HEK293 (cell line): ENCODE measurements at regions not wholly inside any gene's neighbourhood (a gene's known extent, or its start where the extent isn't known, plus 50 kb on each side); places are given as distances from the start of the nearest gene placed in this dataset.

Source experiments
- BCL11A ChIP-seq: fragments of 450-650 bp; formaldehyde crosslinking; IDR thresholded peaks from 2 replicates; pipeline ENCODE4 v1.5.1; 2016; ENCODE audit warnings: low read depth, missing biosample characterization, missing genetic modification characterization
- MZF1 ChIP-seq: fragments of 450-650 bp; formaldehyde crosslinking; IDR thresholded peaks from 2 replicates; pipeline ENCODE4 v1.5.1; 2017; ENCODE audit warnings: missing biosample characterization, missing genetic modification characterization, borderline replicate concordance
- SALL2 ChIP-seq: fragments of 450-650 bp; formaldehyde crosslinking; IDR thresholded peaks from 2 replicates; pipeline ENCODE4 v1.5.0; 2017; ENCODE audit warnings: missing biosample characterization, mild to moderate bottlenecking, missing genetic modification characterization, borderline replicate concordance
- SETDB1 ChIP-seq: IDR thresholded peaks from one replicate; pipeline ENCODE4 v1.6.1; 2017; ENCODE audit warnings: mild to moderate bottlenecking, low read length, moderate library complexity, mixed read lengths; ENCODE audit not compliant: insufficient read length
- TCF7L2 ChIP-seq: IDR thresholded peaks from 2 replicates; pipeline ENCODE4 v1.6.1; 2011; ENCODE audit warnings: low read depth, mild to moderate bottlenecking, inconsistent platforms, low read length, moderate library complexity, borderline replicate concordance
- YY1 ChIP-seq: fragments of 450-650 bp; formaldehyde crosslinking; IDR thresholded peaks from 2 replicates; pipeline ENCODE4 v1.5.1; 2018; ENCODE audit warnings: missing biosample characterization, missing genetic modification characterization
- ZNF350 ChIP-seq: fragments of 450-650 bp; formaldehyde crosslinking; IDR thresholded peaks from 2 replicates; pipeline ENCODE4 v1.5.0; 2017; ENCODE audit warnings: missing biosample characterization, mild to moderate bottlenecking, missing genetic modification characterization
- ZNF416 ChIP-seq: fragments of 450-650 bp; formaldehyde crosslinking; IDR thresholded peaks from 2 replicates; pipeline ENCODE4 v1.5.1; 2016; ENCODE audit warnings: missing biosample characterization, missing genetic modification characterization
- ZNF707 ChIP-seq: fragments of 450-650 bp; formaldehyde crosslinking; IDR thresholded peaks from 2 replicates; pipeline ENCODE4 v1.5.1; 2016; ENCODE audit warnings: missing biosample characterization, missing genetic modification characterization
- ZNF776 ChIP-seq: fragments of 450-650 bp; formaldehyde crosslinking; IDR thresholded peaks from 2 replicates; pipeline ENCODE4 v1.5.0; 2017; ENCODE audit warnings: missing biosample characterization, missing genetic modification characterization, borderline replicate concordance
- ZNF830 ChIP-seq: fragments of 450-650 bp; IDR thresholded peaks from 2 replicates; pipeline ENCODE4 v1.5.0; 2018; ENCODE audit warnings: missing biosample characterization, missing genetic modification characterization, low read depth, mild to moderate bottlenecking, moderate library complexity
- TF ChIP-seq, protein P1 (sequence below): fragments of 450-650 bp; formaldehyde crosslinking; IDR thresholded peaks from 2 replicates; pipeline ENCODE4 v1.5.1; 2016; ENCODE audit warnings: missing biosample characterization, missing genetic modification characterization, low read depth
- TF ChIP-seq, protein P2 (sequence below): fragments of 450-650 bp; formaldehyde crosslinking; IDR thresholded peaks from 2 replicates; pipeline ENCODE4 v1.5.1; 2016; ENCODE audit warnings: missing biosample characterization, missing genetic modification characterization
- TF ChIP-seq, protein P3 (sequence below): fragments of 450-650 bp; formaldehyde crosslinking; IDR thresholded peaks from 2 replicates; pipeline ENCODE4 v1.5.1; 2016; ENCODE audit warnings: missing biosample characterization, missing genetic modification characterization

DNA sequence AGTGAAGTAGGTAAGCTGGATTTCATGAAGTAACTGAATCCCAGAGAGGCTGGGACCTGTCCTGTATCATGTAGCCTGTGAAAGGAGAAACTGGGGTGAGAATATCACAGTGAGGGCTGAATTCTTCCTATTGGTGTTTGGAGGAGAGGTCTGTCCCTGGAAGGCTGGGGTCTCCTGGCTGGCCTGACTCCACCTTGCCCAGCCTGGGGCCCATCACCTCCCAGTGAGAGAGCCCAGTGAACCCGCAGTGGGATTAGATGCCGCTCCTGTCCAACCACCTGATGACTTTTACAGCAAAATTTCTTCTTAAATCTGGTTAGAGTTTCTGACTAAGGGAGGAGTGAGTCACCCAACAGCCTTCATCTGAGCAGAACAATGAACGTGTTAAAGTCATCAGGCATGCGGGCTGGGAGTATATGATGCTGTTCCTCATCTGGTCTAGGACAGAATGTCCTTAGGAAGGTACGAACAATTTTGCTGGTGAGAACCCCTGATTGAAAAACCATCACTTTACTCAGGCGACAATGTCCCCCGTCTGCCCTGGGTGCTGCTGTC, 152.9 kb downstream of the LPIN1 start:
- TF ChIP-seq ZNF776 (tag by site-specific recombination) (no peak), ZNF830 (no peak), ZNF416 (no peak), ZNF350 (tag by site-specific recombination) (no peak), YY1 (tag by site-specific recombination) (no peak), MZF1 (tag by site-specific recombination) (no peak), SETDB1 (no peak), ZNF707 (tag by site-specific recombination) (no peak), TCF7L2 (no peak), SALL2 (tag by site-specific recombination) (no peak), BCL11A (no peak)
- TF ChIP-seq, protein P1, sequence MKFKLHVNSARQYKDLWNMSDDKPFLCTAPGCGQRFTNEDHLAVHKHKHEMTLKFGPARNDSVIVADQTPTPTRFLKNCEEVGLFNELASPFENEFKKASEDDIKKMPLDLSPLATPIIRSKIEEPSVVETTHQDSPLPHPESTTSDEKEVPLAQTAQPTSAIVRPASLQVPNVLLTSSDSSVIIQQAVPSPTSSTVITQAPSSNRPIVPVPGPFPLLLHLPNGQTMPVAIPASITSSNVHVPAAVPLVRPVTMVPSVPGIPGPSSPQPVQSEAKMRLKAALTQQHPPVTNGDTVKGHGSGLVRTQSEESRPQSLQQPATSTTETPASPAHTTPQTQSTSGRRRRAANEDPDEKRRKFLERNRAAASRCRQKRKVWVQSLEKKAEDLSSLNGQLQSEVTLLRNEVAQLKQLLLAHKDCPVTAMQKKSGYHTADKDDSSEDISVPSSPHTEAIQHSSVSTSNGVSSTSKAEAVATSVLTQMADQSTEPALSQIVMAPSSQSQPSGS (tag by site-specific recombination), result no peak
- TF ChIP-seq, protein P2, sequence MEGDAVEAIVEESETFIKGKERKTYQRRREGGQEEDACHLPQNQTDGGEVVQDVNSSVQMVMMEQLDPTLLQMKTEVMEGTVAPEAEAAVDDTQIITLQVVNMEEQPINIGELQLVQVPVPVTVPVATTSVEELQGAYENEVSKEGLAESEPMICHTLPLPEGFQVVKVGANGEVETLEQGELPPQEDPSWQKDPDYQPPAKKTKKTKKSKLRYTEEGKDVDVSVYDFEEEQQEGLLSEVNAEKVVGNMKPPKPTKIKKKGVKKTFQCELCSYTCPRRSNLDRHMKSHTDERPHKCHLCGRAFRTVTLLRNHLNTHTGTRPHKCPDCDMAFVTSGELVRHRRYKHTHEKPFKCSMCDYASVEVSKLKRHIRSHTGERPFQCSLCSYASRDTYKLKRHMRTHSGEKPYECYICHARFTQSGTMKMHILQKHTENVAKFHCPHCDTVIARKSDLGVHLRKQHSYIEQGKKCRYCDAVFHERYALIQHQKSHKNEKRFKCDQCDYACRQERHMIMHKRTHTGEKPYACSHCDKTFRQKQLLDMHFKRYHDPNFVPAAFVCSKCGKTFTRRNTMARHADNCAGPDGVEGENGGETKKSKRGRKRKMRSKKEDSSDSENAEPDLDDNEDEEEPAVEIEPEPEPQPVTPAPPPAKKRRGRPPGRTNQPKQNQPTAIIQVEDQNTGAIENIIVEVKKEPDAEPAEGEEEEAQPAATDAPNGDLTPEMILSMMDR, result no peak
- TF ChIP-seq, protein P3, sequence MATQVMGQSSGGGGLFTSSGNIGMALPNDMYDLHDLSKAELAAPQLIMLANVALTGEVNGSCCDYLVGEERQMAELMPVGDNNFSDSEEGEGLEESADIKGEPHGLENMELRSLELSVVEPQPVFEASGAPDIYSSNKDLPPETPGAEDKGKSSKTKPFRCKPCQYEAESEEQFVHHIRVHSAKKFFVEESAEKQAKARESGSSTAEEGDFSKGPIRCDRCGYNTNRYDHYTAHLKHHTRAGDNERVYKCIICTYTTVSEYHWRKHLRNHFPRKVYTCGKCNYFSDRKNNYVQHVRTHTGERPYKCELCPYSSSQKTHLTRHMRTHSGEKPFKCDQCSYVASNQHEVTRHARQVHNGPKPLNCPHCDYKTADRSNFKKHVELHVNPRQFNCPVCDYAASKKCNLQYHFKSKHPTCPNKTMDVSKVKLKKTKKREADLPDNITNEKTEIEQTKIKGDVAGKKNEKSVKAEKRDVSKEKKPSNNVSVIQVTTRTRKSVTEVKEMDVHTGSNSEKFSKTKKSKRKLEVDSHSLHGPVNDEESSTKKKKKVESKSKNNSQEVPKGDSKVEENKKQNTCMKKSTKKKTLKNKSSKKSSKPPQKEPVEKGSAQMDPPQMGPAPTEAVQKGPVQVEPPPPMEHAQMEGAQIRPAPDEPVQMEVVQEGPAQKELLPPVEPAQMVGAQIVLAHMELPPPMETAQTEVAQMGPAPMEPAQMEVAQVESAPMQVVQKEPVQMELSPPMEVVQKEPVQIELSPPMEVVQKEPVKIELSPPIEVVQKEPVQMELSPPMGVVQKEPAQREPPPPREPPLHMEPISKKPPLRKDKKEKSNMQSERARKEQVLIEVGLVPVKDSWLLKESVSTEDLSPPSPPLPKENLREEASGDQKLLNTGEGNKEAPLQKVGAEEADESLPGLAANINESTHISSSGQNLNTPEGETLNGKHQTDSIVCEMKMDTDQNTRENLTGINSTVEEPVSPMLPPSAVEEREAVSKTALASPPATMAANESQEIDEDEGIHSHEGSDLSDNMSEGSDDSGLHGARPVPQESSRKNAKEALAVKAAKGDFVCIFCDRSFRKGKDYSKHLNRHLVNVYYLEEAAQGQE (tag by site-specific recombination), result no peak
